NB4 (cell line): ENCODE measurements at regions not wholly inside any gene's neighbourhood (a gene's known extent, or its start where the extent isn't known, plus 50 kb on each side); places are given as distances from the start of the nearest gene placed in this dataset.

Experiments
- CTCF ChIP-seq: IDR thresholded peaks from one replicate; pipeline ENCODE4 v1.5.1; 2012; ENCODE audit warnings: low read depth, low read length
- MAX ChIP-seq: IDR thresholded peaks from 2 replicates; pipeline ENCODE4 v1.6.1; 2011; ENCODE audit warnings: low read depth, low read length
- MYC ChIP-seq: IDR thresholded peaks from 2 replicates; pipeline ENCODE4 v1.6.1; 2011; ENCODE audit warnings: low read depth, low read length
- POLR2A ChIP-seq: IDR thresholded peaks from 2 replicates; pipeline ENCODE4 v1.6.1; 2011; ENCODE audit warnings: mild to moderate bottlenecking; ENCODE audit not compliant: insufficient read length; ENCODE audit errors: extremely low read depth

GRCh38 chr11:127950162-127950561 is 637.2 kb downstream of the ETS1 start:
- no peak for TF ChIP-seq CTCF
- TF ChIP-seq POLR2A: no peak
- no peak for TF ChIP-seq MAX
- TF ChIP-seq MYC: no peak
